Occipital lobe (tissue), 1 donor: ENCODE measurements at regions not wholly inside any gene's neighbourhood (a gene's known extent, or its start where the extent isn't known, plus 50 kb on each side); places are given as distances from the start of the nearest gene placed in this dataset.
"Not testable (repeated sequence)": the region's sequence is repeated elsewhere in the genome, so short reads cannot be mapped to it uniquely, and the experiment has no call there.

Source experiments
- DNase-seq: peaks from one replicate; lab custom pipeline; 2025; lab: John Stamatoyannopoulos, UW

- no peak for DNase-seq
These were observed 122.0 kb downstream of the CT47B1 start for GRCh38 chrX:120753413-120754251.

DNA sequence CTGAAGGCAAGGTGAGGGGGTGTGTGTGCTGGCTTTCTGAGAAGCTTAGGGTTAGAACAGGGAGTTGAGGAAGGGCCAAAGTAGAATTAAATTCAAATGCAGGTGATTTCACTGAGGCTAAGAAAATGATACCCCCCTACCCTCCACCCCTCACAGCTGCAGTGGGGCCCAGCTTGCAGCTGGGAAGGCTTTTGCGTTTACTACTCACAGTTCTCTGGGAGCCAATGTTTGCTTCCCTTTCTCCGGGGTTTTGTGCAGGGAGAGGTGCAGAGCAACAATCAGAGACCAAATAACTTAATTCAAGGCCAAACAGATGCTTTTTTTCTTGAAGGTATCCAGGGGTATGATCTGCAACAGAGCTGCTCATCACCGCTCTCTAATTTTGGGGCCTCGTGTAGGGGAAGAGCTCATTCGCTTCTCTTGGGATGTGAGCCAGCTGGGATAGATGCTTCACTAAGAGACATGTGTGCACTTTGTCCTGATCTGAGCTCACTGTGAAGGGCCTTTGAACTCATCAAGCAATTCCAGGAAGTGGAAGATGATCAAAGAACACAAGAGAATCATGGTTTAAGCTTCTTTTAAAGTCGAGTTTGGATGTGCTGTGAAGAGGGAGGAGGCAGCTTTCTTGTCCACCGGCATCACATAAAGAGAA is 122.7 kb upstream of the C1GALT1C1 start:
- DNase-seq: no peak

DNA sequence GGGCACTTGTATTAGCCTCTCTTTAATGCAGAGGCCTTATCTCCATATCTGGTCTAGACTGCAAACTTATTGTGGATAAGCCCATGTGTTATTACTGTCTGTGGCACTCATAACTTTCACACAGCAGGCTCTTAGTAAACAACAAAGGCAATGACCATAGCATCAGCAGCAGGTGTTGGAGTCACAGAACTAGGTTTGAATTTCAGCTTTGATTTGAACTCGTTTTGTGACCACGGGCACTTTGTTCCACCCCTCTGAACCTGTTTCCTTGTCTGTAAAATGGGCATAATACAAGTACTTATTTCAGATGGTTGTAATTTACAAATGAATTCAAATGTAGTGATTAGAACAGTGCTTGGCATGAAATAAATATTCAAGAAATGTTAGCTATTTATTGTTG is 121.8 kb upstream of the C1GALT1C1 start:
- no peak for DNase-seq

DNA sequence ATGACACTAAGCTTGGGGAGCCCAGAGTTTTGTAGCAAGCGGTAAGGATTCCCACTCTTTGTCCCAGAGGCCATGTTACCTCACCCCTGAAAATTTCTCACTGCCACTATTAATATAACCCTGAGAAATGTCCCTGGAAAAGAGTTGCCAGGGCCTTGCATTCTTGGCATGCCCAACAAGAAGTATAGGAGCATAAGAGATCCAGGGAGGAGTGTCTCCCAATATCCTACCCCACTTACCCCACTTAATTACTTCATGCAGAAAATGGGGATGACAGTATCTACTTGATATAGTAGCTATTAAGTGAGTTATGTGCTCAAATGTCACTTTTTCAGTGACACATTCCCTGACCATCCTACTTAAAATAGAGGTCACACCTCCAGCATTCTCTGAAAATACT is 120.5 kb upstream of the C1GALT1C1 start:
- no peak for DNase-seq

GRCh38 chrX:120749141-120749846 is 119.4 kb upstream of the C1GALT1C1 start:
- no peak for DNase-seq

GRCh38 chrX:120746153-120746552 is 116.3 kb upstream of the C1GALT1C1 start:
- DNase-seq: no peak

GRCh38 chrX:120742946-120743665 is 113.3 kb upstream of the C1GALT1C1 start:
- no peak for DNase-seq

DNA sequence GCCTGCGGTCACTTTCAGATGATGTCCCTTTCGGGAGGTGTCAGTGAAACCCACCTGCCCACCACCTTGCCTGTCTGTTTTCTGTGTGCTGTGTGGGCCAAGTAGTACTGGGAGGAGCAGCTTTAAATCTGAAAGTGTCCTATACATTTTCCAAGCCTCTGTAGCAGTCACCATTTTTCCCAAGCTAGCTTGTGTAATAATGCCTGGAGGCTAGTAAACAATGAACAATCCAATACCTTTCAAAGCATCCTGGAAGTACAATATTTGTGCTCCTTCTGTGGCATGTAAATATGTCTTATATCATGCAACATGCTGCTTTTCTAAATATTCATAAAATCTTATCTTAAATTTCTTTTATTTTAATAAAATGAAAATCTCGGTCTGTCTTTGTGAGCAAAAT is 111.6 kb upstream of the C1GALT1C1 start:
- DNase-seq: no peak

- DNase-seq: no peak
These were observed 110.2 kb upstream of the C1GALT1C1 start for GRCh38 chrX:120740072-120740471.

- DNase-seq: no peak
These were observed 109.4 kb upstream of the C1GALT1C1 start for GRCh38 chrX:120739300-120739699.

- DNase-seq: no peak
These were observed 107.1 kb upstream of the C1GALT1C1 start for GRCh38 chrX:120736989-120737388.

- no peak for DNase-seq
These were observed 106.1 kb upstream of the C1GALT1C1 start for GRCh38 chrX:120735966-120736365.

DNA sequence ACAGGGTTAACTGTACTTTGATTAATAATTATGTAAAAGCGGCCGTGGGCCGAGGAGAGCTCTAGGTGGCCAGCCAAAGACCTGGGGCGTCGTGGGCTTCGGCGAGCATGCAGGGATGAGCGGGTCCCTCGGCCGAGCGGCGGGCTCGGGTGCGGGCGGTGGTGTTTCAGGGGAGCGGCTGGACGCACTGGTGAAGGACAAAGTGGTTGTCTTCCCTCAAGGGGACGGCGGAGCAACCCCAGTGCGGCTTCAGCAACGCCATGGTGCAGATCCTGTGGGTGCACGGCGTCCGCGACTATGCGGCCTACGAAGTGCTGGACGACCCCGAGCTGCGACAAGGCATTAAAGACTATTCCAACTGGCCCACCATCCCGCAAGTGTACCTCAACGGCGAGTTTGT is 103.0 kb upstream of the C1GALT1C1 start:
- no peak for DNase-seq

GRCh38 chrX:120732461-120732860 is 102.6 kb upstream of the C1GALT1C1 start:
- DNase-seq: no peak

- no peak for DNase-seq
These were observed 101.5 kb upstream of the C1GALT1C1 start for GRCh38 chrX:120731386-120731785.

DNA sequence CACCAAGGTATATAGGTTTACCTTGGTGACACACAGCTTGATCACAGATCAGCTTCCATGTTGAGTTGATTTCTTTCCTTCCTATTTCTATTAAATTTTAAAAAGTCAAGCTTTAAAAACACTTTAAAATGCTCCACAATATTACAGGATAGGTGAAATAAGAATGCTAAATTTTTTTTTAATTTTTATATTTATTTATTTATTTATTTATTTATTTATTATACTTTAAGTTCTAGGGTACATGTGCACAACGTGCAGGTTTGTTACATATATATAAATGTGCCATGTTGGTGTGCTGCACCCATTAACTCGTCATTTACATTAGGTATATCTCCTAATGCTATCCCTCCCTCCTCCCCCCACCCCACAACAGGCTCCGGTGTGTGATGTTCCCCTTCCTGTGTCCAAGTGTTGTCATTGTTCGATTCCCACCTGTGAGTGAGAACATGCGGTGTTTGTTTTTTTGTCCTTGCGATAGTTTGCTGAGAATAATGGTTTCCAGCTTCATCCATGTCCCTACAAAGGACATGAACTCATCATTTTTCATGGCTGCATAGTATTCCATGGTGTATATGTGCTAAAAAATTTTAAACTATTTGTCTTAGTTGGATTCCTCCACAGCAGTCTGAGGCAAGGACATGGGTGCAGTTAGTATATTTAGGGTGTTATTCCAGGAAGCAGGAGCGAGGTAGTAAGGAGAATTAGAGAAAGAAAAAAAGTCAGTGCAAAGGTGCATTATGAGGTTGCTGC is 99.8 kb upstream of the C1GALT1C1 start:
- DNase-seq: not testable (repeated sequence)

DNA sequence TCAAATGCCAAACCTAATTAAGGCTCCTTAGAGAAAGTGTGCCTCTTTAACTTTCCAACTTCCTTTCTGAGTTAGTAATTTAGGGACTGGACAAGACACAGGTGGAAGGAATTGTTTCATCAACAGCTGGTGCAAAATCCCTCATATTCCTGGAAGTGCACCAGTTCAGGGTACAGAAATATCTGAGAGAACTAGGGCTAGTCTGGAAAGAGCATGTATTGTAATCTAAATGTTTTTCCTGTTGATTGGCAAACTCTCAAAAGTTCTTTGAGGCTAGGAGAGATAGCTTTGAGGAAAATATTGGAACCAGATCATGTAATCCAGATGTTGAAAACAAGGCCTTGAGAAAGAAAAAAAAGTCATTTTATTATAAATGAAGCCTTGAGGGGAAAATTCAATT is 98.1 kb upstream of the C1GALT1C1 start:
- DNase-seq: no peak

DNA sequence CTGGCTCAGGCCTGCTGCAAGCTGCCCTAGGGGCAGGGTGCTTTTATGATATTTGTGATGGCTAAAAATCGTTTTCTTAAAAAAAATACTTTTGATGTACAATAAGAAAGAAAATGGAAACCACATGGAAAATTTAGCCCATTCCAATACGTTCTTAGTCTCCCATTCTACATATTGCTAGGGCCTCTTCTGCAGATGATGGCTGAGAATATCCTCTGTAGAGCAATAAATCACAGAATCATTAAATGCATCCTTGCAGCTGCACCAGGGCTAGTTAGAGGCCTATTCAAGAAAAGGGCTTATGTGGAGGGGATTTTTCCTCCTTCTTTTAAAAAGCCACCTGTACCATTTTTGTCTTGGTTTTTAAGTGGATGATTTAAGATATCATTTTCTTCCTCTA is 97.6 kb upstream of the C1GALT1C1 start:
- DNase-seq: no peak

GRCh38 chrX:120726294-120726693 is 96.4 kb upstream of the C1GALT1C1 start:
- no peak for DNase-seq

DNA sequence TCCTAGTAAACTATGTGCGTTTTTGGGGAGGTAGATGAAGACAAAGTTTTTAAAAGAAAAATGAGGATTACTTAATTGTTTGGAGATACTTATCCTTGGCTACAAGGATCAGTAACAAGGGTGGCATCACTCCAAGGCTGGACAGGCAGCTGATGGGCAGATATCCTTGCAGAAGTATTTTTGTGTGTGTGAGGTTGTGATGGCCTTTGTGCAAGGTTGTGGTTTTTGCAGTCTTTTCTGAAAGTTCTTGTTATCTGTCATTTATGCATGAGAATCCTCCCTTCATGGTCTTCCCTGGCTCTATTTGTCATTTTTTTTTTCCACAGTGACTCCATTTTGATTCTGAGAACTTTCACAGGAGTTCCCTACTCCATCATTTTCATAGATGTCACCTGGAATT is 96.0 kb upstream of the C1GALT1C1 start:
- DNase-seq: no peak

- no peak for DNase-seq
These were observed 89.8 kb upstream of the C1GALT1C1 start for GRCh38 chrX:120719622-120720021.
